DND-41 (cell line): ENCODE measurements at regions not wholly inside any gene's neighbourhood (a gene's known extent, or its start where the extent isn't known, plus 50 kb on each side); places are given as distances from the start of the nearest gene placed in this dataset.

ENCODE experiments used
- EZH2 ChIP-seq: IDR thresholded peaks from 3 replicates; pipeline ENCODE4 v1.6.1; 2012; ENCODE audit warnings: borderline replicate concordance, low read depth, mild to moderate bottlenecking, moderate library complexity, low read length, inconsistent platforms; ENCODE audit not compliant: severe bottlenecking
- TF ChIP-seq, protein P1 (sequence below): IDR thresholded peaks from 2 replicates; pipeline ENCODE4 v1.5.1; 2012; ENCODE audit warnings: borderline replicate concordance, low read length, moderate library complexity, mild to moderate bottlenecking; ENCODE audit not compliant: poor library complexity, severe bottlenecking; ENCODE audit errors: extremely low read depth

DNA sequence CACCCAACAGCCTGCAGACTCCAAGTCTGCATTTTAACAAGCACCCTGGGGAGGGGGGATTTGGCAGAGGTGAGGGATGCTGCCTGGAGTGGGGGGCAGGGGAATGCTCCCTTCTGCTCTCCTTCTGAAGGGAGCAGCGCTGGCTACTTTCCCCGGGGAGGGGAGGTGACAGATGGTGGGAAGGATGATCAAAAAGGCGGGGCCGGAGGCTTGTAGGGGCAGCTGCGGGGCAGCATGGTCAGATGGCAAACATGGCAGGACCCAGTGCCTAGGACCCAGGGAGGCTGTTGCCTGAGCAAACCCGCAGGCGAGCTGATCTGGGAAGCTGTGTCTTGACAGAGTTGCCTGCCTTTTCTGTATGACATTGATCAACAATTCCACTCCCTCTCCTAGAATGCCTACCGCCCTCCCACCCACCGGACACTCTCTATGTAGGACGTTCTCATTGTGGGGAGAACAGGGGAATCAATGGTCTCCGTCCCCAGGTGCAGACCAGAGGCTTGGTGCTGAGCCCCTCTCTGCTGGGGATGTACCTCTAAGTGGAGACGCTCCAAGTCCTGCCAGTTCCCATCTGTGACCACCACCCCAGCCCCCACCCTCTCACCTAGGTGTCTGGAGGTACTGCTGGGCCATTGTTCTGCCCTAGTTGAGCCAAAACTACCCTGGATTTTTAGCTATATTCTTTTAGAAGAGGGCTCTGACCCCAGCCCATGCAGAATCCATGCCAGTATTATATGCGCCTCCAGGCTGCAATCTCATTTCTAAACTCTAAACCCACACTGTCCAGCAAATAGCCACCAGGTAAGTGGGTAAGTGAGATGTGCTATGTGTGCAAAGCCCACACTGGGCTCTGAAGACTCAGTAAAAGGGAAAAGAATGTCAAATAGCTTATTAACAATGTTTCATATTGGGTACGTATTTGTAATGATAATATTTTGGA, 89.7 kb upstream of the SEC11C start:
- TF ChIP-seq EZH2 = no peak
- TF ChIP-seq, protein P1, sequence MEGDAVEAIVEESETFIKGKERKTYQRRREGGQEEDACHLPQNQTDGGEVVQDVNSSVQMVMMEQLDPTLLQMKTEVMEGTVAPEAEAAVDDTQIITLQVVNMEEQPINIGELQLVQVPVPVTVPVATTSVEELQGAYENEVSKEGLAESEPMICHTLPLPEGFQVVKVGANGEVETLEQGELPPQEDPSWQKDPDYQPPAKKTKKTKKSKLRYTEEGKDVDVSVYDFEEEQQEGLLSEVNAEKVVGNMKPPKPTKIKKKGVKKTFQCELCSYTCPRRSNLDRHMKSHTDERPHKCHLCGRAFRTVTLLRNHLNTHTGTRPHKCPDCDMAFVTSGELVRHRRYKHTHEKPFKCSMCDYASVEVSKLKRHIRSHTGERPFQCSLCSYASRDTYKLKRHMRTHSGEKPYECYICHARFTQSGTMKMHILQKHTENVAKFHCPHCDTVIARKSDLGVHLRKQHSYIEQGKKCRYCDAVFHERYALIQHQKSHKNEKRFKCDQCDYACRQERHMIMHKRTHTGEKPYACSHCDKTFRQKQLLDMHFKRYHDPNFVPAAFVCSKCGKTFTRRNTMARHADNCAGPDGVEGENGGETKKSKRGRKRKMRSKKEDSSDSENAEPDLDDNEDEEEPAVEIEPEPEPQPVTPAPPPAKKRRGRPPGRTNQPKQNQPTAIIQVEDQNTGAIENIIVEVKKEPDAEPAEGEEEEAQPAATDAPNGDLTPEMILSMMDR = no peak
